Peyer's patch (tissue), 4 donors: ENCODE measurements at regions not wholly inside any gene's neighbourhood (a gene's known extent, or its start where the extent isn't known, plus 50 kb on each side); places are given as distances from the start of the nearest gene placed in this dataset.

Experiments used
- DNase-seq, 3 donors: peaks; one replicate each; pipeline ENCODE4 v3.0.0-alpha.2; 2017 to 2019
- H3K27ac ChIP-seq, 4 donors: fragments of 200-600 bp; sonication (generic); one replicate each; pipeline ENCODE4 v1.5.1; 2016 to 2019
- H3K27me3 ChIP-seq, 2 donors: fragments of 200-600 bp; sonication (generic); one replicate each; pipeline ENCODE4 v1.5.1; 2019
- H3K36me3 ChIP-seq, 3 donors: fragments of 200-600 bp; sonication (generic); one replicate each; pipeline ENCODE4 v1.5.1; 2016 to 2019
- H3K4me1 ChIP-seq, 4 donors: fragments of 200-600 bp; sonication (generic); one replicate each; pipeline ENCODE4 v1.5.1; 2016 to 2019
- H3K4me3 ChIP-seq, 4 donors: fragments of 200-600 bp; sonication (generic); 1 replicate in 3 of 4; 2 replicates in 1 of 4; pipeline ENCODE4 v1.5.1; 2016 to 2019; ENCODE audit warnings: mild to moderate bottlenecking in 1 of 4
- H3K9me3 ChIP-seq, 4 donors: fragments of 200-600 bp; sonication (generic); one replicate each; pipeline ENCODE4 v1.5.1; 2016 to 2019; ENCODE audit warnings: mild to moderate bottlenecking in 1 of 4
- CTCF ChIP-seq, 6 experiments: fragments of 450-650 bp in 4 of 6; fragments of 200-600 bp in 2 of 6; sonication (generic) in 1 of 6; IDR thresholded peaks; one replicate each; pipeline ENCODE4 v1.5.1; 2017 to 2019; ENCODE audit warnings: antibody characterized with exemption in 6 of 6, mild to moderate bottlenecking in 3 of 6, moderate library complexity in 1 of 6
- POLR2A ChIP-seq, 2 donors: fragments of 450-650 bp; IDR thresholded peaks; one replicate each; pipeline ENCODE4 v1.5.1; 2017; ENCODE audit warnings: antibody characterized with exemption in 2 of 2, mild to moderate bottlenecking in 2 of 2, moderate library complexity in 2 of 2

GRCh38 chr13:79792716-79793115 lies 311.8 kb downstream of the NDFIP2 start:
- no peaks in the 10 kb centered on the region for H3K4me1 ChIP-seq
- no peak overlapping the region for H3K27ac ChIP-seq
- no peak for DNase-seq
- H3K9me3 ChIP-seq, result no peaks in the 10 kb centered on the region
- TF ChIP-seq CTCF (IDR thresholded peaks at IDR 0.05) (no peak), POLR2A (IDR thresholded peaks at IDR 0.05) (no peak)
- H3K4me3 ChIP-seq, result no peak overlapping the region
- H3K27me3 ChIP-seq, result no peaks in the 10 kb centered on the region
- H3K36me3 ChIP-seq, result no peaks in the 10 kb centered on the region

GRCh38 chr13:79791471-79792042 lies 310.6 kb downstream of the NDFIP2 start:
- Histone ChIP-seq H3K36me3 (no peaks in the 10 kb centered on the region), H3K27ac (no peak overlapping the region), H3K27me3 (no peaks in the 10 kb centered on the region), H3K9me3 (no peaks in the 10 kb centered on the region), H3K4me3 (no peak overlapping the region), H3K4me1 (no peaks in the 10 kb centered on the region)
- no peak for DNase-seq
- no peak for TF ChIP-seq POLR2A (IDR thresholded peaks at IDR 0.05)
- TF ChIP-seq CTCF (IDR thresholded peaks at IDR 0.05), result no peak

- peaks cover 0 to 9% (median 0%) of the 10 kb centered on the region in 4 donors for H3K4me1 ChIP-seq
- TF ChIP-seq CTCF (IDR thresholded peaks at IDR 0.05) (no peak), POLR2A (IDR thresholded peaks at IDR 0.05) (no peak)
- H3K4me3 ChIP-seq, result no peak overlapping the region
- H3K36me3 ChIP-seq, result no peaks in the 10 kb centered on the region
- H3K9me3 ChIP-seq, result no peaks in the 10 kb centered on the region
- DNase-seq, result no peak
- no peaks in the 10 kb centered on the region for H3K27me3 ChIP-seq
- no peak overlapping the region for H3K27ac ChIP-seq
Measured at GRCh38 chr13:79786176-79786575, 305.2 kb downstream of the NDFIP2 start.

GRCh38 chr13:79782541-79783205 lies 301.7 kb downstream of the NDFIP2 start:
- H3K36me3 ChIP-seq, result no peaks in the 10 kb centered on the region
- no peak overlapping the region for H3K27ac ChIP-seq
- H3K4me3 ChIP-seq, result no peak overlapping the region
- H3K27me3 ChIP-seq, result no peaks in the 10 kb centered on the region
- peak in 1 of 3 donors; percentile 50 for DNase-seq
- peaks cover 0 to 20% (median 0%) of the 10 kb centered on the region in 4 donors for H3K4me1 ChIP-seq
- TF ChIP-seq POLR2A (IDR thresholded peaks at IDR 0.05) (no peak), CTCF (IDR thresholded peaks at IDR 0.05) (no peak)
- H3K9me3 ChIP-seq, result no peaks in the 10 kb centered on the region

- Histone ChIP-seq H3K4me3 (no peak overlapping the region), H3K4me1 (peaks cover 0 to 20% (median 0%) of the 10 kb centered on the region in 4 donors), H3K9me3 (no peaks in the 10 kb centered on the region), H3K27me3 (no peaks in the 10 kb centered on the region), H3K36me3 (no peaks in the 10 kb centered on the region), H3K27ac (no peak overlapping the region)
- DNase-seq, result no peak
- TF ChIP-seq POLR2A (IDR thresholded peaks at IDR 0.05) (no peak), CTCF (IDR thresholded peaks at IDR 0.05) (no peak)
Measured at GRCh38 chr13:79781829-79782540, 301.0 kb downstream of the NDFIP2 start.
